ENCODE measurements at regions not wholly inside any gene's neighbourhood (a gene's known extent, or its start where the extent isn't known, plus 50 kb on each side); places are given as distances from the start of the nearest gene placed in this dataset.
"Not testable (repeated sequence)": the region's sequence is repeated elsewhere in the genome, so short reads cannot be mapped to it uniquely, and the experiment has no call there.

- Mint-ChIP-seq H3K4me1 (ENCODE audit: low read depth, unreplicated experiment) (no peaks in the 10 kb centered on the region), H3K36me3 (ENCODE audit: low read depth, unreplicated experiment) (no peaks in the 10 kb centered on the region), H3K4me3 (ENCODE audit: unreplicated experiment) (no peak overlapping the region), H3K27me3 (ENCODE audit: low read depth, unreplicated experiment) (no peaks in the 10 kb centered on the region), H3K27ac (ENCODE audit: unreplicated experiment) (no peak overlapping the region), H3K9me3 (ENCODE audit: unreplicated experiment) (no peaks in the 10 kb centered on the region)
- FAIRE-seq, result no peak
- Histone ChIP-seq H3K27me3 (ENCODE audit: insufficient read depth, low read length) (no peaks in the 10 kb centered on the region), H3K9me3 (ENCODE audit: insufficient read depth, low read depth, low read length) (no peaks in the 10 kb centered on the region), H4K20me1 (ENCODE audit: insufficient read depth, low read length) (no peaks in the 10 kb centered on the region), H3K79me2 (ENCODE audit: insufficient read depth, low read length) (no peaks in the 10 kb centered on the region), H3K27ac (ENCODE audit: low read depth, low read length) (no peak overlapping the region), H3K36me3 (ENCODE audit: insufficient read depth, low read length) (no peaks in the 10 kb centered on the region), H3K9ac (ENCODE audit: low read length) (no peak overlapping the region), H3K4me1 (ENCODE audit: insufficient read depth, low read length) (no peaks in the 10 kb centered on the region), H3K4me3 (ENCODE audit: insufficient read depth, low read depth, low read length) (no peak overlapping the region), H2AFZ (ENCODE audit: low read depth, low read length) (no peak overlapping the region), H3K4me2 (ENCODE audit: low read length) (no peak overlapping the region)
- no peak for TF ChIP-seq EZH2 (IDR thresholded peaks at IDR 0.05; ENCODE audit: insufficient read depth, low read length)
- TF ChIP-seq, protein P1, sequence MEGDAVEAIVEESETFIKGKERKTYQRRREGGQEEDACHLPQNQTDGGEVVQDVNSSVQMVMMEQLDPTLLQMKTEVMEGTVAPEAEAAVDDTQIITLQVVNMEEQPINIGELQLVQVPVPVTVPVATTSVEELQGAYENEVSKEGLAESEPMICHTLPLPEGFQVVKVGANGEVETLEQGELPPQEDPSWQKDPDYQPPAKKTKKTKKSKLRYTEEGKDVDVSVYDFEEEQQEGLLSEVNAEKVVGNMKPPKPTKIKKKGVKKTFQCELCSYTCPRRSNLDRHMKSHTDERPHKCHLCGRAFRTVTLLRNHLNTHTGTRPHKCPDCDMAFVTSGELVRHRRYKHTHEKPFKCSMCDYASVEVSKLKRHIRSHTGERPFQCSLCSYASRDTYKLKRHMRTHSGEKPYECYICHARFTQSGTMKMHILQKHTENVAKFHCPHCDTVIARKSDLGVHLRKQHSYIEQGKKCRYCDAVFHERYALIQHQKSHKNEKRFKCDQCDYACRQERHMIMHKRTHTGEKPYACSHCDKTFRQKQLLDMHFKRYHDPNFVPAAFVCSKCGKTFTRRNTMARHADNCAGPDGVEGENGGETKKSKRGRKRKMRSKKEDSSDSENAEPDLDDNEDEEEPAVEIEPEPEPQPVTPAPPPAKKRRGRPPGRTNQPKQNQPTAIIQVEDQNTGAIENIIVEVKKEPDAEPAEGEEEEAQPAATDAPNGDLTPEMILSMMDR (IDR thresholded peaks at IDR 0.05; ENCODE audit: insufficient read depth, low read depth, low read length), result no peak
- DNase-seq (ENCODE audit: low read depth), result no peak
Observed at GRCh38 chr4:158397781-158398180, 123.9 kb upstream of the RXFP1 start.

DNA sequence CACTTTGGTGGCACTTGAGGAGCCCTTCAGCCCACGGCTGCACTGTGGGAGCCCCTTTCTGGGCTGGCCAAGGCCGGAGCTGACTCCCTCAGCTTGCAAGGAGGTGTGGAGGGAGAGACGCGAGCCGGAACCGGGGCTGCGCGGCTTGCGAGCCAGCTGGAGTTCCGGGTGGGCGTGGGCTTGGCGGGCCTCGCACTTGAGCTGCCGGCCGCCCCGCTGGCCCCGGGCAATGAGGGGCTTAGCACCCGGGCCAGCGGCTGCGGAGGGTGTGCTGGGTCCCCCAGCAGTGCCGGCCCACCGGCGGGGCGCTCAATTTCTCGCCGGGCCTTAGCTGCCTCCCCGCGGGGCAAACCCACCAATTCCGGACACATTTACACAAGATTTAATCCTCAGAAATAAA lies 113.7 kb upstream of the RXFP1 start:
- not testable (repeated sequence) for H3K4me2 ChIP-seq (ENCODE audit: low read length); FAIRE-seq; H3K79me2 ChIP-seq (ENCODE audit: insufficient read depth, low read length); H3K4me3 ChIP-seq (ENCODE audit: insufficient read depth, low read depth, low read length); H3K9me3 ChIP-seq (ENCODE audit: insufficient read depth, low read depth, low read length); H3K27me3 Mint-ChIP-seq (ENCODE audit: low read depth, unreplicated experiment); H3K27ac Mint-ChIP-seq (ENCODE audit: unreplicated experiment); H4K20me1 ChIP-seq (ENCODE audit: insufficient read depth, low read length); H3K36me3 ChIP-seq (ENCODE audit: insufficient read depth, low read length); H3K4me1 Mint-ChIP-seq (ENCODE audit: low read depth, unreplicated experiment); H3K36me3 Mint-ChIP-seq (ENCODE audit: low read depth, unreplicated experiment); H3K9ac ChIP-seq (ENCODE audit: low read length); H3K27ac ChIP-seq (ENCODE audit: low read depth, low read length); H3K4me3 Mint-ChIP-seq (ENCODE audit: unreplicated experiment); H3K9me3 Mint-ChIP-seq (ENCODE audit: unreplicated experiment); H3K27me3 ChIP-seq (ENCODE audit: insufficient read depth, low read length); H3K4me1 ChIP-seq (ENCODE audit: insufficient read depth, low read length); H2AFZ ChIP-seq (ENCODE audit: low read depth, low read length); DNase-seq (ENCODE audit: low read depth)

- DNase-seq (ENCODE audit: low read depth), result no peak
Observed at GRCh38 chr4:158410272-158410671, 111.4 kb upstream of the RXFP1 start.

More at GRCh38 chr4:158410272-158410671, 111.4 kb upstream of the RXFP1 start:
- Histone ChIP-seq H3K79me2 (ENCODE audit: insufficient read depth, low read length) (no peaks in the 10 kb centered on the region), H2AFZ (ENCODE audit: low read depth, low read length) (no peak overlapping the region), H3K27me3 (ENCODE audit: insufficient read depth, low read length) (no peaks in the 10 kb centered on the region), H3K4me1 (ENCODE audit: insufficient read depth, low read length) (no peaks in the 10 kb centered on the region), H3K4me3 (ENCODE audit: insufficient read depth, low read depth, low read length) (no peak overlapping the region), H3K27ac (ENCODE audit: low read depth, low read length) (no peak overlapping the region), H3K9me3 (ENCODE audit: insufficient read depth, low read depth, low read length) (no peaks in the 10 kb centered on the region), H3K4me2 (ENCODE audit: low read length) (no peak overlapping the region), H3K9ac (ENCODE audit: low read length) (no peak overlapping the region), H4K20me1 (ENCODE audit: insufficient read depth, low read length) (no peaks in the 10 kb centered on the region), H3K36me3 (ENCODE audit: insufficient read depth, low read length) (no peaks in the 10 kb centered on the region)
- no peak for FAIRE-seq
- peaks cover 4% of the 10 kb centered on the region for H3K9me3 Mint-ChIP-seq (ENCODE audit: unreplicated experiment)
- H3K4me3 Mint-ChIP-seq (ENCODE audit: unreplicated experiment), result no peak overlapping the region
- H3K27me3 Mint-ChIP-seq (ENCODE audit: low read depth, unreplicated experiment), result no peaks in the 10 kb centered on the region
- TF ChIP-seq, protein P1 (IDR thresholded peaks at IDR 0.05; ENCODE audit: insufficient read depth, low read depth, low read length), result no peak
- TF ChIP-seq EZH2 (IDR thresholded peaks at IDR 0.05; ENCODE audit: insufficient read depth, low read length), result no peak
- H3K27ac Mint-ChIP-seq (ENCODE audit: unreplicated experiment), result no peak overlapping the region
- no peaks in the 10 kb centered on the region for H3K36me3 Mint-ChIP-seq (ENCODE audit: low read depth, unreplicated experiment)
- no peaks in the 10 kb centered on the region for H3K4me1 Mint-ChIP-seq (ENCODE audit: low read depth, unreplicated experiment)

Data from astrocyte (in vitro differentiated cells and primary cell).